Naive thymus-derived CD4-positive, alpha-beta T cell (primary cell): ENCODE measurements at regions not wholly inside any gene's neighbourhood (a gene's known extent, or its start where the extent isn't known, plus 50 kb on each side); places are given as distances from the start of the nearest gene placed in this dataset.

Experiments used
- ATAC-seq: fragments of 150-1000 bp; cut with Tn5 transposase; 2 replicates; pipeline ENCODE4 v1.10.0; 2021; ENCODE audit warnings: mild to moderate bottlenecking, moderate library complexity
- CTCF ChIA-PET: fragments of 350-600 bp; sonication (Branson Sonifier 250); formaldehyde crosslinking; loops from one replicate; lab custom pipeline; 2021; ENCODE audit warnings: antibody characterized with exemption; lab: Charles Lee
- POLR2A ChIA-PET: fragments of 350-600 bp; sonication (Branson Sonifier 250); formaldehyde crosslinking; loops from one replicate; lab custom pipeline; 2021; ENCODE audit warnings: antibody characterized with exemption, inconsistent platforms; lab: Charles Lee
- DNase-seq, 9 donors: peaks; one replicate each; pipeline versions ENCODE4 v3.0.0 to v3.0.0-alpha.2; 2020 to 2022; ENCODE audit warnings: mixed read lengths in 1 of 9
- H3K27ac ChIP-seq: one replicate; pipeline ENCODE4 v1.7.0; 2013; ENCODE audit warnings: mild to moderate bottlenecking, low read depth, low read length, moderate library complexity
- H3K27me3 ChIP-seq, 2 donors: one replicate each; pipeline ENCODE4 v1.7.0; 2013; ENCODE audit warnings: low read length in 2 of 2, mild to moderate bottlenecking in 2 of 2, moderate library complexity in 2 of 2; ENCODE audit not compliant: control insufficient read depth in 2 of 2, insufficient read depth in 2 of 2
- H3K36me3 ChIP-seq, 3 experiments: 1 replicate in 2 of 3; 2 replicates in 1 of 3; pipeline ENCODE4 v1.7.0; 2013; ENCODE audit warnings: low read length in 3 of 3, mild to moderate bottlenecking in 3 of 3, moderate library complexity in 1 of 3; ENCODE audit not compliant: insufficient read depth in 3 of 3, control insufficient read depth in 2 of 3
- H3K4me1 ChIP-seq, 2 donors: one replicate each; pipeline ENCODE4 v1.7.0; 2013; ENCODE audit warnings: low read length in 2 of 2, mild to moderate bottlenecking in 2 of 2, moderate library complexity in 1 of 2; ENCODE audit not compliant: control insufficient read depth in 2 of 2, insufficient read depth in 2 of 2
- H3K4me3 ChIP-seq: 2 replicates; pipeline ENCODE4 v1.7.0; 2013; ENCODE audit warnings: mild to moderate bottlenecking, low read length
- H3K9me3 ChIP-seq, 3 experiments: 1 replicate in 2 of 3; 2 replicates in 1 of 3; pipeline ENCODE4 v1.7.0; 2013; ENCODE audit warnings: low read length in 3 of 3; ENCODE audit not compliant: control insufficient read depth in 2 of 3
- H3K27ac Mint-ChIP-seq, 9 donors: one replicate each; pipeline ENCODE4 v1.8.0; 2020 to 2022; ENCODE audit warnings: mixed read lengths in 9 of 9, mild to moderate bottlenecking in 8 of 9, moderate library complexity in 5 of 9, inconsistent platforms in 2 of 9
- H3K27me3 Mint-ChIP-seq, 5 donors: one replicate each; pipeline ENCODE4 v1.8.0; 2021 to 2022; ENCODE audit warnings: mixed read lengths in 5 of 5, mild to moderate bottlenecking in 1 of 5
- H3K36me3 Mint-ChIP-seq, 5 donors: one replicate each; pipeline ENCODE4 v1.8.0; 2020 to 2022; ENCODE audit warnings: mixed read lengths in 5 of 5, mild to moderate bottlenecking in 3 of 5, inconsistent platforms in 1 of 5
- H3K4me1 Mint-ChIP-seq, 7 donors: one replicate each; pipeline ENCODE4 v1.8.0; 2020 to 2022; ENCODE audit warnings: mixed read lengths in 7 of 7, mild to moderate bottlenecking in 3 of 7, inconsistent platforms in 1 of 7
- H3K4me3 Mint-ChIP-seq, 10 donors: one replicate each; pipeline ENCODE4 v1.8.0; 2020 to 2022; ENCODE audit warnings: mild to moderate bottlenecking in 10 of 10, mixed read lengths in 10 of 10, moderate library complexity in 6 of 10, inconsistent platforms in 2 of 10
- H3K9me3 Mint-ChIP-seq, 11 donors: one replicate each; pipeline ENCODE4 v1.8.0; 2020 to 2022; ENCODE audit warnings: mixed read lengths in 11 of 11, mild to moderate bottlenecking in 4 of 11, inconsistent platforms in 1 of 11, moderate library complexity in 1 of 11
- intact Hi-C, 2 donors: fragments of 100-400 bp; cut with micrococcal nuclease; formaldehyde crosslinking; loops; one replicate each; pipeline ENCODE4 v1.15.1; 2023

DNA sequence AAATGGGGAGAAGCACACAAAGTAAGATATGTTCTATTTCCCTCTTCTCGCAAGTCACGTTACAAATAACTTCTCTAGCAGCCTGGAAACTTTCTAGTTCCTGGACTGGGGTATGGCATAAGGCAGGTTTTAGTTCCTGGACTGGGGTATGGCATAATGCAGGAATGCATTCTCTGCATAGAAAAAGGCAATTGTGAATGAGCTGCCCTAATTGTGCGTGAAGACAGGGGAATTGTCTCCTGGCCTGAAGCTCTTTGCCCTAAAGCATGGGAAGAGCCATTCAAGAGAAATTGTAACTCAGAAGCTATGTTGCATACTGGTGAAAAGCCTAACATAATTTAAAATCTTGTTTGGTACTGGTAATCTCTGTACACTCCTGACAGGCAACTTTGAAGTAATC lies 54.3 kb upstream of the CBLB start:
- no peak overlapping the region for H3K27ac Mint-ChIP-seq
- POLR2A ChIA-PET, result no interaction called here
- Histone ChIP-seq H3K27me3 (no peaks in the 10 kb centered on the region), H3K4me3 (no peak overlapping the region), H3K4me1 (peaks cover 0 to 4% of the 10 kb centered on the region in 2 donors), H3K9me3 (no peaks in the 10 kb centered on the region), H3K27ac (no peak overlapping the region), H3K36me3 (no peaks in the 10 kb centered on the region)
- DNase-seq (no peak), ATAC-seq (no peak)
- H3K27me3 Mint-ChIP-seq, result no peaks in the 10 kb centered on the region
- intact Hi-C loops, result no loop called here
- peaks cover 0 to 21% (median 12%) of the 10 kb centered on the region in 7 donors for H3K4me1 Mint-ChIP-seq
- no peak overlapping the region for H3K4me3 Mint-ChIP-seq
- peaks cover 0 to 42% (median 18%) of the 10 kb centered on the region in 5 donors for H3K36me3 Mint-ChIP-seq
- CTCF ChIA-PET, result no interaction called here
- peaks cover 5 to 35% (median 14%) of the 10 kb centered on the region in 11 donors for H3K9me3 Mint-ChIP-seq

DNA sequence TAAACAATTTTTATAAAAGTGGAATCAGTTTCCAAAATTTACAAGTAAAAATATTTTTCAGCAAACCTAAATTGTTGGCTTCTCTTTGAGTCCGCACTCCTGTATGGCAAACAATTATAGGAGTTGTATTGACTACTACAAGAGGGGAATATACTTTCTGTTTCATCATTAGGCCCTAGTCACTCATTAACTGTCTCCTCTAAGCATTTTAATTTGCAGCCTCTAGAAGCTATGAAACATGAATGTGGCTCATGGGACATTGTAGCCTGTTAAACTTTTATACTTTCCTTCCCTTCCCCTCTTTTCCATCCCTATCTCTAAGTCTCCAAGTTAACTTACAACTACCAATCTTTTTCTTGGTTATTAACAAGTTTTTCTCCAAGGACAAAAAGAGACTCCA lies 58.9 kb upstream of the CBLB start:
- DNase-seq (no peak), ATAC-seq (no peak)
- H3K36me3 Mint-ChIP-seq, result peaks cover 0 to 8% (median 4%) of the 10 kb centered on the region in 5 donors
- H3K4me1 Mint-ChIP-seq, result peaks cover 0 to 5% (median 0%) of the 10 kb centered on the region in 7 donors
- no peak overlapping the region for H3K4me3 ChIP-seq
- no peak overlapping the region for H3K27ac ChIP-seq
- no peak overlapping the region for H3K27ac Mint-ChIP-seq
- no peaks in the 10 kb centered on the region for H3K36me3 ChIP-seq
- H3K9me3 Mint-ChIP-seq, result peaks cover 0 to 2% (median 0%) of the 10 kb centered on the region in 11 donors
- ChIA-PET POLR2A (no interaction called here), CTCF (no interaction called here)
- no peaks in the 10 kb centered on the region for H3K27me3 Mint-ChIP-seq
- H3K9me3 ChIP-seq, result no peaks in the 10 kb centered on the region
- H3K4me1 ChIP-seq, result no peaks in the 10 kb centered on the region
- intact Hi-C loops, result no loop called here
- no peaks in the 10 kb centered on the region for H3K27me3 ChIP-seq
- no peak overlapping the region for H3K4me3 Mint-ChIP-seq

DNA sequence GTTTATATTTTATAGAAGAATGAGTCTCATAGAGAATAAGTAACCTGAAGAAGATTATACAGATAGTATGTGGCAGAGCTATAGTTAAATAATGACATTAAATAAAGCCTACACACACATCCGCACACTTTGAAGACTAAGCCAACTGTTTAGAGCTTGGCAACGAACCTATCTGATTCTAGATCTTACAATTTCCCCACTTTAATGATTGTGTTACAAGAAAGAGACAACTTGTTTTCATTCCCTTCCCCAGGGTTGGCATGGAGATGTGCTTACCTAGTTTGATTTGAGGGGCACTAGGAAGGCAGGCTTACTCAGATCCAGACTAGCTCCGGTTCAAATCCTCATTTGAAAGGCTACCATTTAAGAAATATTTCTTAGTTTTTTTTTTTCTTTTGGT lies 61.9 kb upstream of the CBLB start:
- ATAC-seq (no peak), DNase-seq (no peak)
- peaks cover 0 to 8% (median 0%) of the 10 kb centered on the region in 5 donors for H3K36me3 Mint-ChIP-seq
- peak overlapping the region in 1 of 9 donors; percentile 71 for H3K27ac Mint-ChIP-seq
- intact Hi-C loops, result no loop called here
- no peaks in the 10 kb centered on the region for H3K27me3 Mint-ChIP-seq
- Histone ChIP-seq H3K4me3 (no peak overlapping the region), H3K27ac (no peak overlapping the region), H3K9me3 (no peaks in the 10 kb centered on the region), H3K27me3 (no peaks in the 10 kb centered on the region), H3K36me3 (no peaks in the 10 kb centered on the region), H3K4me1 (no peaks in the 10 kb centered on the region)
- ChIA-PET POLR2A (no interaction called here), CTCF (no interaction called here)
- no peak overlapping the region for H3K4me3 Mint-ChIP-seq
- peaks cover 0 to 6% (median 0%) of the 10 kb centered on the region in 11 donors for H3K9me3 Mint-ChIP-seq
- H3K4me1 Mint-ChIP-seq, result peaks cover 0 to 5% (median 0%) of the 10 kb centered on the region in 7 donors

DNA sequence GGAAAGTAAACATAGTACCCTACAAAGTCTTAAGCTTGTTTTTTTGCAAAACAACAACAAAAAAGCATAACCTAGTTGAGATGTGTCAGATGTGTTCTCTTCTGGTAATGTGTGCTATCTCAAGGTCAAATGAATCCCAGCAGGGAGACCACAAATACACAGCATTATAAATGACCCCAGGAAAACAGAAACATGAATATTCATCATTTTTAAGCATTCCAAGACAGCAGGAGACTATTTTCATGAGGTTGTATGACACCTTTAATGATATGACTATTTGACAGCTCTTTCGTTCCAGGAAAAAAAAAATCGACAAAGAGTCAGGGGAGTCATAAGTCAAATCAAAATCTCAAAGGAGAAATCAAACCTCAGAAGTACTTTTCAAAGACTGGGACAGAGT lies 62.7 kb upstream of the CBLB start:
- no peaks in the 10 kb centered on the region for H3K27me3 ChIP-seq
- H3K27ac ChIP-seq, result no peak overlapping the region
- ChIA-PET POLR2A (no interaction called here), CTCF (no interaction called here)
- no peaks in the 10 kb centered on the region for H3K36me3 ChIP-seq
- H3K27me3 Mint-ChIP-seq, result no peaks in the 10 kb centered on the region
- H3K4me1 ChIP-seq, result no peaks in the 10 kb centered on the region
- DNase-seq, result no peak
- ATAC-seq, result no peak
- peaks cover 0 to 11% (median 2%) of the 10 kb centered on the region in 11 donors for H3K9me3 Mint-ChIP-seq
- no peak overlapping the region for H3K4me3 ChIP-seq
- H3K36me3 Mint-ChIP-seq, result peaks cover 0 to 10% (median 0%) of the 10 kb centered on the region in 5 donors
- peak overlapping the region in 1 of 9 donors; percentile 71 for H3K27ac Mint-ChIP-seq
- no peak overlapping the region for H3K4me3 Mint-ChIP-seq
- intact Hi-C loops, result no loop called here
- peaks cover 0 to 5% (median 0%) of the 10 kb centered on the region in 7 donors for H3K4me1 Mint-ChIP-seq
- H3K9me3 ChIP-seq, result no peaks in the 10 kb centered on the region

DNA sequence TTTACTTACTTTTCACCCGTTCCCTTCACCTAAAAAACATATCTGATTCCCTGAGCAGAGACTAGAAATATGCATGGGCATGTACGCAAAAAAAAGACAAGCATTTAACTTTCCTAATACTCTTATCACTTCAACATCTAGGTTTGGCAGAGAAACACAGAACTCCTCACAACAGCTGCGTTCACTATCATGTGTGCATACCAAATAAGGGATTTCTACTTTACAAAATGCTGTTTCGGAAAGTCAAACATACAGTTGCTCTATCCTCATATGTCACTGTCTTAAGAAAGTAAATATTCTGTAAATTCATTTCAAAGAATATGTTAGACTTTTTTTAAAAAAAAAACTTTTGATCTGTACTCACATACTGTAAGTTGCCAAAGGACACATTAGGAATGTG lies 65.1 kb upstream of the CBLB start:
- ChIA-PET POLR2A (no interaction called here), CTCF (no interaction called here)
- Histone ChIP-seq H3K27ac (no peak overlapping the region), H3K9me3 (no peaks in the 10 kb centered on the region), H3K36me3 (no peaks in the 10 kb centered on the region), H3K27me3 (no peaks in the 10 kb centered on the region), H3K4me3 (no peak overlapping the region), H3K4me1 (no peaks in the 10 kb centered on the region)
- ATAC-seq, result no peak
- H3K27me3 Mint-ChIP-seq, result no peaks in the 10 kb centered on the region
- no peak for DNase-seq
- peaks cover 0 to 12% (median 2%) of the 10 kb centered on the region in 11 donors for H3K9me3 Mint-ChIP-seq
- peaks cover 0 to 12% (median 0%) of the 10 kb centered on the region in 5 donors for H3K36me3 Mint-ChIP-seq
- intact Hi-C loops, result no loop called here
- H3K4me3 Mint-ChIP-seq, result no peak overlapping the region
- no peak overlapping the region for H3K27ac Mint-ChIP-seq
- peaks cover 0 to 8% (median 0%) of the 10 kb centered on the region in 7 donors for H3K4me1 Mint-ChIP-seq

DNA sequence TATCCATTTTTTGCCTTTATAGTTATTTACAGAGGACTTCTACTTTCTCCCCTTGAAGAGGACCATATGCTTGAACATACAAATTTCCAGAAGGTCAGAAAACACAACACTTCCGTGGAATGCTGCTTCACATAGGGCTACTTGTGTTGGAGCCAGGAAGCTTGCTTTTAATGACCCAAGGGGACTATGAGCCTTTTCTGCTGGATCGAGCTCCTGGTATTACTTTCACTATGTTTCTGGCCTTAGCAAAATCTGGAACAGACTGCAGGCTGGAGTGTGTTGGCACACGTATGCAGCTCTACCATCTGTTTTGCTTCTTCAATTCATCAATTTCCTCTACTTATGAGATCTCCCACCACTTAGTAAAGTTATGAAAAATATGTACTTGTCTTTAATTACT lies 69.3 kb upstream of the CBLB start:
- DNase-seq (no peak), ATAC-seq (no peak)
- Histone ChIP-seq H3K9me3 (no peaks in the 10 kb centered on the region), H3K4me1 (no peaks in the 10 kb centered on the region), H3K4me3 (no peak overlapping the region), H3K36me3 (no peaks in the 10 kb centered on the region), H3K27me3 (no peaks in the 10 kb centered on the region), H3K27ac (no peak overlapping the region)
- ChIA-PET CTCF (no interaction called here), POLR2A (interaction anchor here (0.5 kb wide), 1 partner anchor 15 kb away, joined by 3 read pairs; no protein-coding TSS in a partner anchor)
- Mint-ChIP-seq H3K36me3 (peaks cover 0 to 11% (median 0%) of the 10 kb centered on the region in 5 donors), H3K27me3 (no peaks in the 10 kb centered on the region), H3K27ac (no peak overlapping the region), H3K4me3 (no peak overlapping the region), H3K4me1 (peaks cover 0 to 8% (median 0%) of the 10 kb centered on the region in 7 donors), H3K9me3 (peaks cover 0 to 15% (median 2%) of the 10 kb centered on the region in 11 donors)
- intact Hi-C loops, result no loop called here

DNA sequence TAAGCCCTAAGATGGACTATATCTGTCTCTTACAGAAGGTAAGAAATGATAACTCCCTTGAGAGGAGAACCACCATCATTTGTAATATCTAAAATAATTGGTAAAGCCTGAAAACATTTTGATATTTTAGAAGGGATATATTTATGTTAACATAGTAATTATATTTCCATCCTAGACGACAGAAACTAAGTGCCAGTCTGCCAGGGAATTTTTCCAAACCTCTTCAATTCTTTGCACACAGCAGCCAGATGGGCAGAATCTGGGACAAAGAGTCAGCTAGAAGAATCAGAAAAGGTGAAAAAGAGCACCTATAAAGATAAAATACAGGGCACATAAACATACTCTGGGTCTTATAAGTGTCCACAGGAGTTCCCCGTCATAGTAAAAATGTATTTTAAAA lies 70.0 kb upstream of the CBLB start:
- Mint-ChIP-seq H3K27me3 (no peaks in the 10 kb centered on the region), H3K4me3 (no peak overlapping the region), H3K27ac (no peak overlapping the region), H3K4me1 (peaks cover 0 to 8% (median 0%) of the 10 kb centered on the region in 7 donors), H3K9me3 (peaks cover 0 to 15% (median 2%) of the 10 kb centered on the region in 11 donors), H3K36me3 (peaks cover 0 to 11% (median 0%) of the 10 kb centered on the region in 5 donors)
- Histone ChIP-seq H3K36me3 (no peaks in the 10 kb centered on the region), H3K27me3 (no peaks in the 10 kb centered on the region), H3K27ac (no peak overlapping the region), H3K4me1 (no peaks in the 10 kb centered on the region), H3K4me3 (no peak overlapping the region), H3K9me3 (no peaks in the 10 kb centered on the region)
- ChIA-PET CTCF (no interaction called here), POLR2A (no interaction called here)
- intact Hi-C loops, result no loop called here
- no peak for DNase-seq
- no peak for ATAC-seq
